Parathyroid adenoma (tissue), 2 donors: ENCODE measurements at regions not wholly inside any gene's neighbourhood (a gene's known extent, or its start where the extent isn't known, plus 50 kb on each side); places are given as distances from the start of the nearest gene placed in this dataset.

ENCODE experiments used
- H2AFZ ChIP-seq: fragments of 300-600 bp; sonication (generic); one replicate; pipeline ENCODE4 v1.7.0; 2017; ENCODE audit warnings: antibody characterized with exemption, mild to moderate bottlenecking
- H3K27ac ChIP-seq: fragments of 300-600 bp; sonication (generic); one replicate; pipeline ENCODE4 v1.7.0; 2017
- H3K27me3 ChIP-seq: fragments of 300-600 bp; sonication (generic); one replicate; pipeline ENCODE4 v1.7.0; 2017; ENCODE audit warnings: low read length; ENCODE audit not compliant: control insufficient read depth, insufficient read depth
- H3K36me3 ChIP-seq: fragments of 300-600 bp; sonication (generic); one replicate; pipeline ENCODE4 v1.7.0; 2017; ENCODE audit warnings: low read length; ENCODE audit not compliant: control insufficient read depth, insufficient read depth
- H3K4me1 ChIP-seq: fragments of 300-600 bp; sonication (generic); one replicate; pipeline ENCODE4 v1.7.0; 2017; ENCODE audit warnings: control low read depth
- H3K4me2 ChIP-seq: fragments of 300-600 bp; sonication (generic); one replicate; pipeline ENCODE4 v1.7.0; 2017; ENCODE audit warnings: low read length
- H3K4me3 ChIP-seq: fragments of 300-600 bp; sonication (generic); one replicate; pipeline ENCODE4 v1.7.0; 2017; ENCODE audit warnings: low read depth, low read length
- H3K79me2 ChIP-seq: fragments of 300-600 bp; sonication (generic); one replicate; pipeline ENCODE4 v1.7.0; 2017; ENCODE audit warnings: control low read depth
- H3K9ac ChIP-seq: fragments of 300-600 bp; sonication (generic); one replicate; pipeline ENCODE4 v1.7.0; 2017; ENCODE audit warnings: mild to moderate bottlenecking
- H3K9me3 ChIP-seq: fragments of 300-600 bp; sonication (generic); one replicate; pipeline ENCODE4 v1.7.0; 2017; ENCODE audit warnings: low read length; ENCODE audit not compliant: control insufficient read depth
- TF ChIP-seq, protein P1 (sequence below): fragments of 300-600 bp; sonication (generic); IDR thresholded peaks from one replicate; pipeline ENCODE4 v1.7.0; 2017; ENCODE audit warnings: antibody characterized with exemption, mild to moderate bottlenecking
- donor health status: primary hyperparathyroidism.

DNA sequence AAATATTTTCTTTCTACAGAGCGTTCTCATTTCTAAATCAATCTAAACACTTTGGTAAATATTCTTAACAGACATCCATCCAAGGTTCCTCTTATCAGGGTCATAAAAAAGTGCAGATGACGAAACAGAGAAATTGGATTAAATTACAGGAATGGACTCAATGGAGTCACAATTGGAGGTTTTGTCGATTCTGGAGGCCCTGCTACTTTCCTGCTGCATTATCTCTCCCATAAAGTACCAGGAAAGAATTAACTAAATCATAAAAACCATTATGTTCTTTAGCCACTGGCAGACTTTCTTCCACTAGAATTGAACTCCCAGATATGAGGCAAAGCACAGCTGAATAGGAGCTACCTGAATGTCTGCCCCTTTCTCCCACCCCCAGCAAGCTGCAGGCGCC is 610.6 kb downstream of the HDGFL1 start:
- Histone ChIP-seq H3K4me2 (no peak overlapping the region), H3K36me3 (no peaks in the 10 kb centered on the region), H2AFZ (no peak overlapping the region), H3K27ac (no peak overlapping the region), H3K9ac (no peak overlapping the region), H3K79me2 (no peaks in the 10 kb centered on the region), H3K9me3 (no peaks in the 10 kb centered on the region), H3K27me3 (no peaks in the 10 kb centered on the region), H3K4me3 (no peak overlapping the region), H3K4me1 (peaks cover 3% of the 10 kb centered on the region)
- TF ChIP-seq, protein P1, sequence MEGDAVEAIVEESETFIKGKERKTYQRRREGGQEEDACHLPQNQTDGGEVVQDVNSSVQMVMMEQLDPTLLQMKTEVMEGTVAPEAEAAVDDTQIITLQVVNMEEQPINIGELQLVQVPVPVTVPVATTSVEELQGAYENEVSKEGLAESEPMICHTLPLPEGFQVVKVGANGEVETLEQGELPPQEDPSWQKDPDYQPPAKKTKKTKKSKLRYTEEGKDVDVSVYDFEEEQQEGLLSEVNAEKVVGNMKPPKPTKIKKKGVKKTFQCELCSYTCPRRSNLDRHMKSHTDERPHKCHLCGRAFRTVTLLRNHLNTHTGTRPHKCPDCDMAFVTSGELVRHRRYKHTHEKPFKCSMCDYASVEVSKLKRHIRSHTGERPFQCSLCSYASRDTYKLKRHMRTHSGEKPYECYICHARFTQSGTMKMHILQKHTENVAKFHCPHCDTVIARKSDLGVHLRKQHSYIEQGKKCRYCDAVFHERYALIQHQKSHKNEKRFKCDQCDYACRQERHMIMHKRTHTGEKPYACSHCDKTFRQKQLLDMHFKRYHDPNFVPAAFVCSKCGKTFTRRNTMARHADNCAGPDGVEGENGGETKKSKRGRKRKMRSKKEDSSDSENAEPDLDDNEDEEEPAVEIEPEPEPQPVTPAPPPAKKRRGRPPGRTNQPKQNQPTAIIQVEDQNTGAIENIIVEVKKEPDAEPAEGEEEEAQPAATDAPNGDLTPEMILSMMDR = no peak

DNA sequence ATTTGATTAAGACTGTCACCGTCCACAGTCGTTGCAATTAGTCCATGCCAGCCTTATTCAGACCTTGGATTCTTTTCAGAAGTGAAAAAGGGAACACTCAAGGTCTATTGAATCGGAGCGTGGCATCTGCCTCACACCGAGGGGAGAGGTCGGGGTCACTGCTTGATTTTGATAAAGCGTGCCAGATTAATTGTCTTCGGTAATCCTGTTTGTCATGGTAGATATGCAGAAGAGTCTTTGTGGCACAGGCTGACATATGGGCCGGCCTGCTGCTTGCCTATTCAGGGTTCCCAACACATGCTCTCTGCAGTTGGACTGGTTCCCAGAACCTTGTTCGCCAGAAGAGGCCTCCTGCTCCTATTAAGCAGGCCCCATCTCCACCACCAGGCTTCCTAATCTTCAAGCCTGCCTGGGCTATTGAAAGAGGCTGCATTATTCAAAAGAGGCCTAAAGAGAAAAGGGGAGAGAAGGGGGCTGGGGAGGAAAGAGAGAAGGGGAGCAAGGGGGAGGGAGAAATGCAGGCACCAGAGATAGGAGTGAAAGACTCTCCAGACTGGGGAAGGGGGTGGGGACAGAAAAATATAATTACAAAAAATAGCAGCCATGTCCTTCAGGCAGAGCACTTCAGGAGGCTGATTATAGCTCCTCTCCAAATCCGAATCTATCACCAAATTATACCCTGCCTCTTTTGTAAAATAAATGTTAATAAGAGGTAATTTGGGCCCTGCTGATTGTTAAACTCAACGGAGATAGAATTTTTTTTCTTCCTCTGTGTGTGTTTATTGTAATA is 611.3 kb downstream of the HDGFL1 start:
- Histone ChIP-seq H3K4me3 (no peak overlapping the region), H3K4me2 (no peak overlapping the region), H2AFZ (peak overlapping the region; percentile 76), H3K27ac (no peak overlapping the region), H3K27me3 (no peaks in the 10 kb centered on the region), H3K36me3 (no peaks in the 10 kb centered on the region), H3K9ac (no peak overlapping the region), H3K4me1 (peaks cover 3% of the 10 kb centered on the region), H3K9me3 (no peaks in the 10 kb centered on the region), H3K79me2 (no peaks in the 10 kb centered on the region)
- TF ChIP-seq, protein P1 = no peak

DNA sequence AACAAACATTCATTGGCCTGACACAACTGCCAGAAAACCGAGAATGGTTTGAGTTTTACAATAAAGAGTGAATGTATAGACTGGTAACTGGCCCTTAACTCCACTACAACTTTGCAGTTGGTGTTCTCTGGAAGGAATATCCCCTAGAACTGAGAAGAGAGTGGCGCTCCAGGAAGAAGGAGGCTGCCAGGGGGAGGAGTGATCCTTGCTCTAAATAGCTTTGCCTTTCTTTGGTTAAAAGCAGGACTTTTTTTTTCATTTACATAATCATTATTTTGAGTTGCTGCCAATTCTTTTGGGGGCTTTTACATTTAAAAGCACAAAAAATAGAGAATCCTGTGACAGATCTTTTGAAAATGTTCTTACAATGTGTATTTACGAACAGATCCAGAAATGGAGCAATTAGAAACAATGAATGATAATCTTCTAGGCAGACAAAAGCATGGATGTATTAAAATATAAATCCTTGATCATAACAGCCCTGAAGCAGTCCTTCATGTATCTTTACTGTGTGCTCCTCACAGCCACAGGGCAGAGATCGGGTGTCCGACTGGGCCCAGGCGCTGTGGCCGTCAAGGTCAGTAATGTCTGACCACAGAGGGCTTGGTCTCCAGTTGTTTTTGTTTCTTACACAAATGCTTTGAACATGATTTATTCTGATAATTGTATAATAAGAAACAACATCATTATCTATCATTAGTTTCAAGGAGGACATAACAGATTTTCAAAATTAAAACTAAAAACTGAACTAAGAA is 612.2 kb downstream of the HDGFL1 start:
- Histone ChIP-seq H3K27me3 (no peaks in the 10 kb centered on the region), H2AFZ (peak overlapping the region; percentile 76), H3K9me3 (no peaks in the 10 kb centered on the region), H3K4me2 (no peak overlapping the region), H3K79me2 (no peaks in the 10 kb centered on the region), H3K9ac (no peak overlapping the region), H3K27ac (no peak overlapping the region), H3K4me1 (peaks cover 3% of the 10 kb centered on the region), H3K36me3 (no peaks in the 10 kb centered on the region), H3K4me3 (no peak overlapping the region)
- TF ChIP-seq, protein P1 = no peak

DNA sequence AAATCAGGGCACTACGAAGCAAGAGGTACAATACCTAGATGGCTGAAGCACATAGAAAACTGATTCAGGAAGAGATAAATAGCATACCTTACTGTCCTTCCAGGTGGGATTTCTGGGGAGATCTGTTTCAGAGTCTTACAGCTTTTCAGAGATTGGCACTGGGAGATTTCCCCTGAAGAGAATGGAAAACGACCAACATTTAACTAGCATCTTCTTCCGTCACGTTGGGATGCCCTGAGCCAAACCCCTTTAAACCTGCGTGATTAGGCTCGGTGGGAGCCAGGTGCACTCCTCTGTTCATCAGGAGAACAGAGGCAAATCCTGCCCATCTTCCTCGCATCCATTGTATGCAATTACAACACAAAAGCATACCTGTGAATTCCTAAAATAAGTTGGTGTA is 614.5 kb downstream of the HDGFL1 start:
- Histone ChIP-seq H3K27me3 (no peaks in the 10 kb centered on the region), H3K4me3 (no peak overlapping the region), H3K36me3 (no peaks in the 10 kb centered on the region), H3K27ac (no peak overlapping the region), H3K4me2 (no peak overlapping the region), H3K9ac (no peak overlapping the region), H2AFZ (no peak overlapping the region), H3K79me2 (no peaks in the 10 kb centered on the region), H3K4me1 (peaks cover 3% of the 10 kb centered on the region), H3K9me3 (no peaks in the 10 kb centered on the region)
- TF ChIP-seq, protein P1 = no peak
